Sigmoid colon (tissue), 4 donors: ENCODE measurements at regions not wholly inside any gene's neighbourhood (a gene's known extent, or its start where the extent isn't known, plus 50 kb on each side); places are given as distances from the start of the nearest gene placed in this dataset.
"Not testable (repeated sequence)": the region's sequence is repeated elsewhere in the genome, so short reads cannot be mapped to it uniquely, and the experiment has no call there.

Source experiments
- EP300 ChIP-seq, 4 donors: sonication (generic); formaldehyde crosslinking; IDR thresholded peaks; one replicate each; pipeline ENCODE4 v1.6.1; 2017; ENCODE audit warnings: antibody characterized with exemption in 4 of 4
- POLR2A ChIP-seq, 2 donors: fragments of 450-650 bp; IDR thresholded peaks; one replicate each; pipeline ENCODE4 v1.6.1; 2016; ENCODE audit warnings: antibody characterized with exemption in 2 of 2, mild to moderate bottlenecking in 2 of 2, moderate library complexity in 2 of 2
- TF ChIP-seq, protein P1 (sequence below), 4 experiments: fragments of 450-650 bp in 3 of 4; fragments of 200-600 bp in 1 of 4; IDR thresholded peaks; one replicate each; pipeline ENCODE4 v1.5.1; 2016 to 2019; ENCODE audit warnings: antibody characterized with exemption in 4 of 4, mild to moderate bottlenecking in 3 of 4, moderate library complexity in 2 of 4

DNA sequence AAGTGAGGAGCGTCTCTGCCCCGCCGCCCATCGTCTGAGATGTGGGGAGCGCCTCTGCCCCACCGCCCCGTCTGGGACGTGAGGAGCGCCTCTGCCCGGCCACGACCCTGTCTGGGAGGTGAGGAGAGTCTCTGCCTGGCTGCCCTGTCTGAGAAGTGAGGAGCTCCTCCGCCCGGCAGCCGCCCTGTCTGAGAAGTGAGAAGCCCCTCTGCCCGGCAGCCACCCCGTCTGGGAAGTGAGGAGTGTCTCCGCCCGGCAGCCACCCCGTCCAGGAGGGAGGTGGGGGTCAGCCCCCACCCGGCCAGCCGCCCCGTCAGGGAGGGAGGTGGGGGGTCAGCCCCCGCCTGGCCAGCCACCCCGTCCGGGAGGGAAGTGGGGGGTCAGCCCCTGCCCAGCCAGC is 823.0 kb upstream of the GBE1 start:
- not testable (repeated sequence) for TF ChIP-seq POLR2A, EP300 (IDR thresholded peaks at IDR 0.05)
- TF ChIP-seq, protein P1, sequence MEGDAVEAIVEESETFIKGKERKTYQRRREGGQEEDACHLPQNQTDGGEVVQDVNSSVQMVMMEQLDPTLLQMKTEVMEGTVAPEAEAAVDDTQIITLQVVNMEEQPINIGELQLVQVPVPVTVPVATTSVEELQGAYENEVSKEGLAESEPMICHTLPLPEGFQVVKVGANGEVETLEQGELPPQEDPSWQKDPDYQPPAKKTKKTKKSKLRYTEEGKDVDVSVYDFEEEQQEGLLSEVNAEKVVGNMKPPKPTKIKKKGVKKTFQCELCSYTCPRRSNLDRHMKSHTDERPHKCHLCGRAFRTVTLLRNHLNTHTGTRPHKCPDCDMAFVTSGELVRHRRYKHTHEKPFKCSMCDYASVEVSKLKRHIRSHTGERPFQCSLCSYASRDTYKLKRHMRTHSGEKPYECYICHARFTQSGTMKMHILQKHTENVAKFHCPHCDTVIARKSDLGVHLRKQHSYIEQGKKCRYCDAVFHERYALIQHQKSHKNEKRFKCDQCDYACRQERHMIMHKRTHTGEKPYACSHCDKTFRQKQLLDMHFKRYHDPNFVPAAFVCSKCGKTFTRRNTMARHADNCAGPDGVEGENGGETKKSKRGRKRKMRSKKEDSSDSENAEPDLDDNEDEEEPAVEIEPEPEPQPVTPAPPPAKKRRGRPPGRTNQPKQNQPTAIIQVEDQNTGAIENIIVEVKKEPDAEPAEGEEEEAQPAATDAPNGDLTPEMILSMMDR (IDR thresholded peaks at IDR 0.05) = not testable (repeated sequence)
